Tibial nerve (tissue), 3 donors: ENCODE measurements at regions not wholly inside any gene's neighbourhood (a gene's known extent, or its start where the extent isn't known, plus 50 kb on each side); places are given as distances from the start of the nearest gene placed in this dataset.

Experiments
- POLR2A ChIP-seq, 2 donors: fragments of 450-650 bp; IDR thresholded peaks; one replicate each; pipeline ENCODE4 v1.6.1; 2017; ENCODE audit warnings: antibody characterized with exemption in 2 of 2, mild to moderate bottlenecking in 2 of 2, moderate library complexity in 2 of 2
- TF ChIP-seq, protein P1 (sequence below), 5 experiments: fragments of 200-600 bp in 3 of 5; fragments of 450-650 bp in 2 of 5; sonication (generic) in 3 of 5; IDR thresholded peaks; one replicate each; pipeline ENCODE4 v1.5.1; 2016 to 2019; ENCODE audit warnings: antibody characterized with exemption in 5 of 5, mild to moderate bottlenecking in 3 of 5, moderate library complexity in 2 of 5

DNA sequence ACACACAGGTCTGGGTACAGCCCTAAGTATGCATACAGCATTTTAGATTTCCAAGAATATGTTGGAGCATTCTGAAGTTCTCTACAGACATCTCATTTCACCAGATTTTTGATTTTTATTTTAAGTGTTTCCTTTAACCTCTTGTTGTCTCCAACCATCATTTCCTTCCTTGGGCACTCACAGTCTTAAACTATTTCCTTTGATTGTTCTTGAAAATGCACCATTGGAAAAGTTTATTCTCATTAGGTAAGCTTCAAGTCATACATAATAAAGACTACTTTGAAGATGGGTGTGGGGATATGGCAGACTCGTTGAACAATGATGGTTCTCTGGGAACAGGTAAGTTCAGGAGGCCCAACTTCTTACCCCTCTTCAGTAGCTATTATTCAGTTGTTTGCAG lies 1174.6 kb downstream of the CDH12 start:
- TF ChIP-seq, protein P1, sequence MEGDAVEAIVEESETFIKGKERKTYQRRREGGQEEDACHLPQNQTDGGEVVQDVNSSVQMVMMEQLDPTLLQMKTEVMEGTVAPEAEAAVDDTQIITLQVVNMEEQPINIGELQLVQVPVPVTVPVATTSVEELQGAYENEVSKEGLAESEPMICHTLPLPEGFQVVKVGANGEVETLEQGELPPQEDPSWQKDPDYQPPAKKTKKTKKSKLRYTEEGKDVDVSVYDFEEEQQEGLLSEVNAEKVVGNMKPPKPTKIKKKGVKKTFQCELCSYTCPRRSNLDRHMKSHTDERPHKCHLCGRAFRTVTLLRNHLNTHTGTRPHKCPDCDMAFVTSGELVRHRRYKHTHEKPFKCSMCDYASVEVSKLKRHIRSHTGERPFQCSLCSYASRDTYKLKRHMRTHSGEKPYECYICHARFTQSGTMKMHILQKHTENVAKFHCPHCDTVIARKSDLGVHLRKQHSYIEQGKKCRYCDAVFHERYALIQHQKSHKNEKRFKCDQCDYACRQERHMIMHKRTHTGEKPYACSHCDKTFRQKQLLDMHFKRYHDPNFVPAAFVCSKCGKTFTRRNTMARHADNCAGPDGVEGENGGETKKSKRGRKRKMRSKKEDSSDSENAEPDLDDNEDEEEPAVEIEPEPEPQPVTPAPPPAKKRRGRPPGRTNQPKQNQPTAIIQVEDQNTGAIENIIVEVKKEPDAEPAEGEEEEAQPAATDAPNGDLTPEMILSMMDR (IDR thresholded peaks at IDR 0.05), result no peak
- TF ChIP-seq POLR2A (IDR thresholded peaks at IDR 0.05), result no peak
